ENCODE measurements at regions not wholly inside any gene's neighbourhood (a gene's known extent, or its start where the extent isn't known, plus 50 kb on each side); places are given as distances from the start of the nearest gene placed in this dataset.
A peak's percentile ranks its signal among the peaks of the same experiment; 100 is the strongest.

- H3K4me2 ChIP-seq: peak overlapping the region; percentile 5
- TF ChIP-seq CTCF (IDR thresholded peaks at IDR 0.05) (peak; percentile 93), EZH2 (IDR thresholded peaks at IDR 0.05) (no peak)
- H3K4me3 ChIP-seq: no peak overlapping the region
Observed at GRCh38 chr1:201703621-201704438, 125.1 kb upstream of the IPO9 start.

GRCh38 chr1:201704439-201704792 lies 124.5 kb upstream of the IPO9 start:
- Histone ChIP-seq H3K9ac (no peak overlapping the region), H4K20me1 (ENCODE audit: low read depth) (no peaks in the 10 kb centered on the region)
- H3K27ac Mint-ChIP-seq: no peak overlapping the region

More at GRCh38 chr1:201703621-201704438, 125.1 kb upstream of the IPO9 start:
- peaks cover 8% of the 10 kb centered on the region for H3K36me3 Mint-ChIP-seq
- Histone ChIP-seq H3F3A (ENCODE audit: low read depth) (peaks cover 8% of the 10 kb centered on the region), H3K36me3 (no peaks in the 10 kb centered on the region), H3K9me3 (ENCODE audit: low read depth) (no peaks in the 10 kb centered on the region), H3K27ac (no peak overlapping the region), H3K9ac (no peak overlapping the region), H2AFZ (replicated peaks) (no peak overlapping the region), H3K79me2 (ENCODE audit: low read depth) (no peaks in the 10 kb centered on the region), H3K27me3 (no peaks in the 10 kb centered on the region), H3K4me1 (peaks cover 16% of the 10 kb centered on the region), H4K20me1 (ENCODE audit: low read depth) (no peaks in the 10 kb centered on the region)
- H3K9me3 Mint-ChIP-seq: peaks cover 7% of the 10 kb centered on the region
- peaks cover 43% of the 10 kb centered on the region for H3K4me1 Mint-ChIP-seq
- DNase-seq (ENCODE audit: low spot score): peak; percentile 94
- no peak overlapping the region for H3K27ac Mint-ChIP-seq
- no peaks in the 10 kb centered on the region for H3K27me3 Mint-ChIP-seq (ENCODE audit: insufficient read depth, low read depth)
- H3K4me3 Mint-ChIP-seq: no peak overlapping the region

GRCh38 chr1:201705389-201705788 lies 123.6 kb upstream of the IPO9 start:
- H3K27ac Mint-ChIP-seq: no peak overlapping the region
- H2AFZ ChIP-seq (replicated peaks): no peak overlapping the region
- H3K9ac ChIP-seq: no peak overlapping the region
- no peak overlapping the region for H3K4me3 Mint-ChIP-seq
- H3K9me3 ChIP-seq (ENCODE audit: low read depth): no peaks in the 10 kb centered on the region
- H3K27ac ChIP-seq: no peak overlapping the region
- H3K4me1 Mint-ChIP-seq: peaks cover 50% of the 10 kb centered on the region
- H3K9me3 Mint-ChIP-seq: peaks cover 1% of the 10 kb centered on the region
- H3K4me2 ChIP-seq: no peak overlapping the region
- no peaks in the 10 kb centered on the region for H3K79me2 ChIP-seq (ENCODE audit: low read depth)
- H3K36me3 ChIP-seq: no peaks in the 10 kb centered on the region
- no peak for DNase-seq (ENCODE audit: low spot score)
- H3K27me3 Mint-ChIP-seq (ENCODE audit: insufficient read depth, low read depth): no peaks in the 10 kb centered on the region
- TF ChIP-seq EZH2phosphoT487 (IDR thresholded peaks at IDR 0.05): no peak
- TF ChIP-seq EZH2 (IDR thresholded peaks at IDR 0.05): no peak
- H3K4me3 ChIP-seq: no peak overlapping the region
- no peaks in the 10 kb centered on the region for H4K20me1 ChIP-seq (ENCODE audit: low read depth)
- H3K27me3 ChIP-seq: no peaks in the 10 kb centered on the region
- peaks cover 8% of the 10 kb centered on the region for H3F3A ChIP-seq (ENCODE audit: low read depth)
- peaks cover 20% of the 10 kb centered on the region for H3K4me1 ChIP-seq
- H3K36me3 Mint-ChIP-seq: no peaks in the 10 kb centered on the region

More at GRCh38 chr1:201704439-201704792, 124.5 kb upstream of the IPO9 start:
- no peaks in the 10 kb centered on the region for H3K9me3 ChIP-seq (ENCODE audit: low read depth)
- no peaks in the 10 kb centered on the region for H3K79me2 ChIP-seq (ENCODE audit: low read depth)
- H3K36me3 ChIP-seq: no peaks in the 10 kb centered on the region
- H3K4me1 Mint-ChIP-seq: peaks cover 45% of the 10 kb centered on the region
- no peak overlapping the region for H3K4me3 ChIP-seq
- H3K4me3 Mint-ChIP-seq: peak overlapping the region; percentile 57
- TF ChIP-seq CTCF (IDR thresholded peaks at IDR 0.05): no peak
- no peak for TF ChIP-seq EZH2 (IDR thresholded peaks at IDR 0.05)
- no peak for TF ChIP-seq EZH2phosphoT487 (IDR thresholded peaks at IDR 0.05)
- no peaks in the 10 kb centered on the region for H3K27me3 Mint-ChIP-seq (ENCODE audit: insufficient read depth, low read depth)
- H3K9me3 Mint-ChIP-seq: peaks cover 6% of the 10 kb centered on the region
- H3K27ac ChIP-seq: no peak overlapping the region
- H3F3A ChIP-seq (ENCODE audit: low read depth): peaks cover 8% of the 10 kb centered on the region
- no peak for DNase-seq (ENCODE audit: low spot score)
- H3K36me3 Mint-ChIP-seq: peaks cover 6% of the 10 kb centered on the region
- H3K4me2 ChIP-seq: no peak overlapping the region
- H3K4me1 ChIP-seq: peaks cover 16% of the 10 kb centered on the region
- H3K27me3 ChIP-seq: no peaks in the 10 kb centered on the region
- no peak overlapping the region for H2AFZ ChIP-seq (replicated peaks)

GRCh38 chr1:201706109-201706508 lies 122.8 kb upstream of the IPO9 start:
- no peak overlapping the region for H3K9ac ChIP-seq
- H3K27ac ChIP-seq: no peak overlapping the region
- H3K27ac Mint-ChIP-seq: peak overlapping the region; percentile 40

More at GRCh38 chr1:201706109-201706508, 122.8 kb upstream of the IPO9 start:
- H3K4me1 ChIP-seq: peaks cover 25% of the 10 kb centered on the region
- Mint-ChIP-seq H3K4me3 (no peak overlapping the region), H3K36me3 (no peaks in the 10 kb centered on the region), H3K9me3 (no peaks in the 10 kb centered on the region), H3K27me3 (ENCODE audit: insufficient read depth, low read depth) (no peaks in the 10 kb centered on the region), H3K4me1 (peaks cover 57% of the 10 kb centered on the region)
- no peak for DNase-seq (ENCODE audit: low spot score)
- H3K27me3 ChIP-seq: no peaks in the 10 kb centered on the region
- no peak overlapping the region for H2AFZ ChIP-seq (replicated peaks)
- no peak overlapping the region for H3K4me2 ChIP-seq
- H3K36me3 ChIP-seq: no peaks in the 10 kb centered on the region
- no peaks in the 10 kb centered on the region for H3K79me2 ChIP-seq (ENCODE audit: low read depth)
- no peak for TF ChIP-seq EZH2 (IDR thresholded peaks at IDR 0.05)
- TF ChIP-seq CTCF (IDR thresholded peaks at IDR 0.05): no peak
- no peaks in the 10 kb centered on the region for H3K9me3 ChIP-seq (ENCODE audit: low read depth)
- H3K4me3 ChIP-seq: no peak overlapping the region
- peaks cover 8% of the 10 kb centered on the region for H3F3A ChIP-seq (ENCODE audit: low read depth)
- H4K20me1 ChIP-seq (ENCODE audit: low read depth): no peaks in the 10 kb centered on the region
